Omental fat pad (tissue), 3 donors: ENCODE measurements at regions not wholly inside any gene's neighbourhood (a gene's known extent, or its start where the extent isn't known, plus 50 kb on each side); places are given as distances from the start of the nearest gene placed in this dataset.
"Not testable (repeated sequence)": the region's sequence is repeated elsewhere in the genome, so short reads cannot be mapped to it uniquely, and the experiment has no call there.

ENCODE experiments used
- ATAC-seq: fragments of 150-250 bp; one replicate; pipeline ENCODE4 v1.9.1; 2016; ENCODE audit warnings: mild to moderate bottlenecking, moderate library complexity; ENCODE audit not compliant: low FRiP score
- DNase-seq: peaks from one replicate; pipeline ENCODE4 v3.0.0-alpha.2; 2019; ENCODE audit warnings: low spot score
- CTCF ChIP-seq, 3 donors: fragments of 450-650 bp; IDR thresholded peaks; one replicate each; pipeline ENCODE4 v1.5.1; 2016 to 2017; ENCODE audit warnings: antibody characterized with exemption in 3 of 3, mild to moderate bottlenecking in 3 of 3, moderate library complexity in 2 of 3

GRCh38 chr7:118389629-118390028, 165.1 kb downstream of the ANKRD7 start:
- ATAC-seq, result no peak
- DNase-seq, result no peak
- TF ChIP-seq CTCF (IDR thresholded peaks at IDR 0.05), result no peak

- TF ChIP-seq CTCF (IDR thresholded peaks at IDR 0.05), result no peak
- DNase-seq (no peak), ATAC-seq (no peak)
These were observed 179.7 kb downstream of the ANKRD7 start for GRCh38 chr7:118404211-118404610.

GRCh38 chr7:118418433-118418832, 193.9 kb downstream of the ANKRD7 start:
- no peak for TF ChIP-seq CTCF (IDR thresholded peaks at IDR 0.05)
- DNase-seq, result no peak
- ATAC-seq, result no peak

GRCh38 chr7:118420888-118421287, 196.4 kb downstream of the ANKRD7 start:
- no peak for TF ChIP-seq CTCF (IDR thresholded peaks at IDR 0.05)
- DNase-seq (no peak), ATAC-seq (no peak)

- no peak for ATAC-seq
- TF ChIP-seq CTCF (IDR thresholded peaks at IDR 0.05), result no peak
- DNase-seq, result no peak
These were observed 204.6 kb downstream of the ANKRD7 start for GRCh38 chr7:118429141-118429540.

GRCh38 chr7:118436663-118437062, 212.2 kb downstream of the ANKRD7 start:
- no peak for TF ChIP-seq CTCF (IDR thresholded peaks at IDR 0.05)
- no peak for ATAC-seq

GRCh38 chr7:118449030-118449429, 224.5 kb downstream of the ANKRD7 start:
- ATAC-seq, DNase-seq: not testable (repeated sequence)

More at GRCh38 chr7:118436663-118437062, 212.2 kb downstream of the ANKRD7 start:
- DNase-seq, result no peak
